Fibroblast of lung (primary cell): ENCODE measurements at regions not wholly inside any gene's neighbourhood (a gene's known extent, or its start where the extent isn't known, plus 50 kb on each side); places are given as distances from the start of the nearest gene placed in this dataset.

ENCODE experiments used
- EZH2 ChIP-seq: IDR thresholded peaks from 2 replicates; pipeline ENCODE4 v1.5.1; 2012; ENCODE audit warnings: low read length, control low read depth, mild to moderate bottlenecking; ENCODE audit errors: missing control alignments
- TF ChIP-seq, protein P1 (sequence below), 2 donors: IDR thresholded peaks in 1 of 2; conservative IDR thresholded peaks in 1 of 2; 1 replicate in 1 of 2; 2 replicates in 1 of 2; pipeline ENCODE4 v1.5.1; 2011 to 2012; ENCODE audit warnings: low read length in 2 of 2, control low read depth in 1 of 2, inconsistent platforms in 1 of 2, low read depth in 1 of 2, mild to moderate bottlenecking in 1 of 2

DNA sequence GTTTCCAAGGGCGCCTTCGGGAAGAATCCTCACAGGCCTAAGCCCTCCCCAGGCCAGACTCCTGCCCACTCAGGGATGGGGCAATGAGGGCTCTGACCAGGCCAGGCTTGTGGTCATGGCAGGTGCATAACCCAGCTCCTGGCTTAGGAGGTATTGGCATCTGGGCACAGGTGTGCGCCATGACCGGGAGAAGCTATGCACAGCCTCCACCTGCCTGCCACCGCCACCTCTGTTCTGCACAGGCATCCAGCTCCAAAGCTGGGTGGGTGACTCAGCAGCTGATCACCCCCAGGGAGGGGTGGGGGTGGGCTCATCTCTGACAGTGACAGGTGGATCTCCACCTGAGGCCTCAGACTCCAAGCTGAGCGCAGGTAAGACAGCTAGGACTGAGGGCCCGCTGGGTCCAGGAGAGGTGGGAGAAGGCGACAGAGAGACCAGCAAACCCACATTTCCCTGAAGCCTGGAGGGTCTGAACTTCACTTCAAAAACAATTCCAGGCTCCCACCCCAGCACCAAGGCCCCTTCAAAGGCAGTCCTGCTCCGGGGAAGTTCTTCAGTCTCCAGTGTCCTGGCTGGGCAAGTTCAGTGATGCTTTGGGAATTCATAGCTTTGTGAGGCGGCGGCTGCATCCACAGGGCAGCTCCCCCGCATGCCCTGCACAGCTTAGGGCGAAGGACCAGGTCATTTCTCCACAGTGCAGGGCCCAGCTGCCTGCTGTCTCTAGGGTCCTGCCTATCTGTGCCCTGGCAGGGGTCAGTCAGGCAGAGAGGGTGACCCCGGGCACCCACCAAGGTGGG, 121.6 kb upstream of the SMURF2 start:
- TF ChIP-seq, protein P1, sequence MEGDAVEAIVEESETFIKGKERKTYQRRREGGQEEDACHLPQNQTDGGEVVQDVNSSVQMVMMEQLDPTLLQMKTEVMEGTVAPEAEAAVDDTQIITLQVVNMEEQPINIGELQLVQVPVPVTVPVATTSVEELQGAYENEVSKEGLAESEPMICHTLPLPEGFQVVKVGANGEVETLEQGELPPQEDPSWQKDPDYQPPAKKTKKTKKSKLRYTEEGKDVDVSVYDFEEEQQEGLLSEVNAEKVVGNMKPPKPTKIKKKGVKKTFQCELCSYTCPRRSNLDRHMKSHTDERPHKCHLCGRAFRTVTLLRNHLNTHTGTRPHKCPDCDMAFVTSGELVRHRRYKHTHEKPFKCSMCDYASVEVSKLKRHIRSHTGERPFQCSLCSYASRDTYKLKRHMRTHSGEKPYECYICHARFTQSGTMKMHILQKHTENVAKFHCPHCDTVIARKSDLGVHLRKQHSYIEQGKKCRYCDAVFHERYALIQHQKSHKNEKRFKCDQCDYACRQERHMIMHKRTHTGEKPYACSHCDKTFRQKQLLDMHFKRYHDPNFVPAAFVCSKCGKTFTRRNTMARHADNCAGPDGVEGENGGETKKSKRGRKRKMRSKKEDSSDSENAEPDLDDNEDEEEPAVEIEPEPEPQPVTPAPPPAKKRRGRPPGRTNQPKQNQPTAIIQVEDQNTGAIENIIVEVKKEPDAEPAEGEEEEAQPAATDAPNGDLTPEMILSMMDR (conservative IDR thresholded peaks at IDR 0.05 in 1 of 2, IDR thresholded peaks at IDR 0.05 in 1 of 2; ENCODE audit: low read depth in 1 of 2, low read length in 2 of 2) = no peak
- TF ChIP-seq EZH2 = no peak
